Kidney (tissue), 13 donors: ENCODE measurements at regions not wholly inside any gene's neighbourhood (a gene's known extent, or its start where the extent isn't known, plus 50 kb on each side); places are given as distances from the start of the nearest gene placed in this dataset.

ENCODE experiments used
- DNase-seq, 5 donors: peaks; one replicate each; pipeline ENCODE4 v3.0.0-alpha.2; 2013 to 2020
- FAIRE-seq: peaks from 2 replicates; lab custom pipeline; 2012; peaks lifted over from hg19 to GRCh38; lab: Jason Lieb, UNC
- H3K27ac ChIP-seq, 2 donors: one replicate each; pipeline ENCODE4 v1.7.0; 2013; ENCODE audit warnings: low read depth in 2 of 2, low read length in 2 of 2, inconsistent platforms in 1 of 2
- H3K27me3 ChIP-seq: one replicate; pipeline ENCODE4 v1.7.1; 2013; ENCODE audit warnings: low read length, inconsistent platforms; ENCODE audit not compliant: control insufficient read depth, insufficient read depth
- H3K36me3 ChIP-seq, 3 donors: one replicate each; pipeline versions ENCODE4 v1.7.0 to v1.7.1; 2013; ENCODE audit warnings: low read length in 3 of 3, control low read depth in 1 of 3, inconsistent platforms in 1 of 3; ENCODE audit not compliant: insufficient read depth in 3 of 3, control insufficient read depth in 2 of 3
- H3K4me1 ChIP-seq, 3 donors: one replicate each; pipeline versions ENCODE4 v1.7.0 to v1.7.1; 2013; ENCODE audit warnings: low read length in 3 of 3, inconsistent platforms in 1 of 3, low read depth in 1 of 3; ENCODE audit not compliant: control insufficient read depth in 2 of 3, insufficient read depth in 2 of 3
- H3K4me3 ChIP-seq, 3 donors: one replicate each; pipeline versions ENCODE4 v1.7.0 to v1.8.1; 2013; ENCODE audit warnings: low read length in 3 of 3, control low read depth in 1 of 3, inconsistent platforms in 1 of 3
- H3K9ac ChIP-seq, 3 donors: one replicate each; pipeline versions ENCODE4 v1.7.0 to v1.7.1; 2013; ENCODE audit warnings: low read length in 3 of 3, control low read depth in 1 of 3, inconsistent platforms in 1 of 3
- H3K9me3 ChIP-seq, 3 donors: one replicate each; pipeline versions ENCODE4 v1.7.0 to v1.7.1; 2013; ENCODE audit warnings: low read length in 3 of 3, control low read depth in 1 of 3, inconsistent platforms in 1 of 3; ENCODE audit not compliant: control insufficient read depth in 2 of 3, insufficient read depth in 1 of 3
- intact Hi-C: fragments of 100-400 bp; cut with DNase I; formaldehyde crosslinking; loops from one replicate; pipeline ENCODE4 v1.11.1; 2022
- TF ChIP-seq, protein P1 (sequence below): IDR thresholded peaks from 3 replicates; pipeline ENCODE4 v1.5.1; 2012; ENCODE audit warnings: mild to moderate bottlenecking, moderate library complexity, borderline replicate concordance; ENCODE audit not compliant: insufficient read depth; ENCODE audit errors: extremely low read depth
- donor health status: control.
- donor health status: control.
- donor health status: control.
- donor health status: control.
- donor health status: control.
- donor health status: DM: yes; HTN: yes; CAD: no.
- donor health status: Normal renal cell carcinoma (clear cell type).

- no peaks in the 10 kb centered on the region for H3K27me3 ChIP-seq
- no peak overlapping the region for H3K4me3 ChIP-seq
- no peak overlapping the region for H3K9ac ChIP-seq
- intact Hi-C loops = no loop called here
- no peaks in the 10 kb centered on the region for H3K4me1 ChIP-seq
- FAIRE-seq = no peak
- H3K36me3 ChIP-seq = no peaks in the 10 kb centered on the region
- no peak for DNase-seq
- H3K27ac ChIP-seq = no peak overlapping the region
- TF ChIP-seq, protein P1, sequence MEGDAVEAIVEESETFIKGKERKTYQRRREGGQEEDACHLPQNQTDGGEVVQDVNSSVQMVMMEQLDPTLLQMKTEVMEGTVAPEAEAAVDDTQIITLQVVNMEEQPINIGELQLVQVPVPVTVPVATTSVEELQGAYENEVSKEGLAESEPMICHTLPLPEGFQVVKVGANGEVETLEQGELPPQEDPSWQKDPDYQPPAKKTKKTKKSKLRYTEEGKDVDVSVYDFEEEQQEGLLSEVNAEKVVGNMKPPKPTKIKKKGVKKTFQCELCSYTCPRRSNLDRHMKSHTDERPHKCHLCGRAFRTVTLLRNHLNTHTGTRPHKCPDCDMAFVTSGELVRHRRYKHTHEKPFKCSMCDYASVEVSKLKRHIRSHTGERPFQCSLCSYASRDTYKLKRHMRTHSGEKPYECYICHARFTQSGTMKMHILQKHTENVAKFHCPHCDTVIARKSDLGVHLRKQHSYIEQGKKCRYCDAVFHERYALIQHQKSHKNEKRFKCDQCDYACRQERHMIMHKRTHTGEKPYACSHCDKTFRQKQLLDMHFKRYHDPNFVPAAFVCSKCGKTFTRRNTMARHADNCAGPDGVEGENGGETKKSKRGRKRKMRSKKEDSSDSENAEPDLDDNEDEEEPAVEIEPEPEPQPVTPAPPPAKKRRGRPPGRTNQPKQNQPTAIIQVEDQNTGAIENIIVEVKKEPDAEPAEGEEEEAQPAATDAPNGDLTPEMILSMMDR = no peak
- no peaks in the 10 kb centered on the region for H3K9me3 ChIP-seq
These were observed 98.7 kb upstream of the CHD6 start for GRCh38 chr20:41716911-41717310.

DNA sequence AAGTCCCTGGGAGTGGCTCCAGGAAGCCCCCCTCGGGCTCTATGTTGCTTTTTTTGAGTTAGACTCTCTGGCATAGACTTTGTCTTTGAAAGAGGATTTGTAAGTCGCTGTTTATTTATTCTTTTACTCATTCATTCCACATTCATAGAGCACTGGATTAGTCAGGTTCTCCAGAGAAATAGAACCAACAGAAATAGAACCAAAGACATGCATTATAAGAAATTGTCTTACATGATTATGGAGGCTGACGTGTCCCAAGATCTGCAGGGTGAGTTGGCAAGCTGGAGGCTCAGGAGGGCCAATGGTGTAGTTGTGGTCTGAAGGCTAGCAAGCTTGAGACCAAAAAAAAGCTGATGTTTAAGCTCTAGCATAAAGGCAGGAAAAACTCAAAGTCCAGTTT lies 98.3 kb upstream of the CHD6 start:
- FAIRE-seq (no peak), DNase-seq (no peak)
- H3K36me3 ChIP-seq = no peaks in the 10 kb centered on the region
- H3K9me3 ChIP-seq = no peaks in the 10 kb centered on the region
- H3K4me1 ChIP-seq = no peaks in the 10 kb centered on the region
- TF ChIP-seq, protein P1 = no peak
- intact Hi-C loops = no loop called here
- H3K27me3 ChIP-seq = no peaks in the 10 kb centered on the region
- H3K9ac ChIP-seq = no peak overlapping the region
- no peak overlapping the region for H3K4me3 ChIP-seq
- no peak overlapping the region for H3K27ac ChIP-seq

GRCh38 chr20:41715526-41715925 lies 97.3 kb upstream of the CHD6 start:
- no peak for FAIRE-seq
- intact Hi-C loops = no loop called here
- H3K36me3 ChIP-seq = no peaks in the 10 kb centered on the region

More at GRCh38 chr20:41715526-41715925, 97.3 kb upstream of the CHD6 start:
- no peak for DNase-seq
- H3K27me3 ChIP-seq = no peaks in the 10 kb centered on the region
- no peaks in the 10 kb centered on the region for H3K4me1 ChIP-seq
- TF ChIP-seq, protein P1 = no peak
- no peak overlapping the region for H3K27ac ChIP-seq
- H3K9ac ChIP-seq = no peak overlapping the region
- no peaks in the 10 kb centered on the region for H3K9me3 ChIP-seq
- H3K4me3 ChIP-seq = no peak overlapping the region
